Heart right ventricle (tissue), 16 donors: ENCODE measurements at regions not wholly inside any gene's neighbourhood (a gene's known extent, or its start where the extent isn't known, plus 50 kb on each side); places are given as distances from the start of the nearest gene placed in this dataset.

Experiments
- ATAC-seq, 8 donors: fragments of 200-7000 bp; cut with Tn5 transposase; one replicate each; pipeline ENCODE4 v1.9.1; 2020; ENCODE audit warnings: mild to moderate bottlenecking in 8 of 8, moderate library complexity in 8 of 8, moderate number of reproducible peaks in 1 of 8
- DNase-seq, 2 donors: peaks; one replicate each; pipeline ENCODE4 v3.0.0-alpha.2; 2020
- H3K27ac ChIP-seq, 10 donors: fragments of 200-600 bp; sonication (generic) in 2 of 10; one replicate each; pipeline versions ENCODE4 v1.5.0 to v1.8.0; 2020 to 2022; ENCODE audit warnings: mild to moderate bottlenecking in 3 of 10
- H3K27me3 ChIP-seq, 7 donors: fragments of 200-600 bp; one replicate each; pipeline ENCODE4 v1.8.0; 2021 to 2022; ENCODE audit warnings: mild to moderate bottlenecking in 2 of 7
- H3K36me3 ChIP-seq, 9 donors: fragments of 200-600 bp; sonication (generic) in 1 of 9; one replicate each; pipeline versions ENCODE4 v1.5.0 to v1.8.0; 2020 to 2022; ENCODE audit warnings: mild to moderate bottlenecking in 2 of 9
- H3K4me1 ChIP-seq, 9 donors: fragments of 200-600 bp; sonication (generic) in 1 of 9; one replicate each; pipeline versions ENCODE4 v1.5.0 to v1.8.0; 2020 to 2022; ENCODE audit warnings: mild to moderate bottlenecking in 4 of 9
- H3K4me3 ChIP-seq, 10 donors: fragments of 200-600 bp; sonication (generic) in 2 of 10; one replicate each; pipeline versions ENCODE4 v1.5.0 to v1.8.0; 2020 to 2022; ENCODE audit warnings: mild to moderate bottlenecking in 7 of 10, moderate library complexity in 2 of 10
- H3K9me3 ChIP-seq, 11 donors: fragments of 200-600 bp in 10 of 11; sonication (generic) in 2 of 11; one replicate each; pipeline versions ENCODE4 v1.5.0 to v1.8.0; 2013 to 2022; ENCODE audit warnings: mild to moderate bottlenecking in 2 of 11, control low read depth in 1 of 11, moderate library complexity in 1 of 11
- CTCF ChIP-seq, 9 donors: fragments of 200-600 bp; sonication (generic) in 2 of 9; IDR thresholded peaks; one replicate each; pipeline versions ENCODE4 v1.5.0 to v1.8.0; 2021 to 2022; ENCODE audit warnings: antibody characterized with exemption in 9 of 9, mild to moderate bottlenecking in 5 of 9, moderate library complexity in 1 of 9
- WGBS, 2 donors: extraction: QIAGEN DNeasy Blood & Tissue Kit; methylation state at CpG; one replicate each; pipeline ENCODE4 v1.1.7; 2013; ENCODE audit warnings: inconsistent platforms in 1 of 2; 5-methylcytosine and 5-hydroxymethylcytosine counted together
- intact Hi-C, 10 donors: fragments of 100-400 bp; cut with DNase I; formaldehyde crosslinking; loops; one replicate each; pipeline versions ENCODE4 v1.11.1 to v1.14.2; 2022
- donor health status: Arrhythmogenic right ventricular cardiomyopathy.
- donor health status: ischemic (EF 13 %, LVEDD 7.1; RV severe dilation, severe dysfunction).
- donor health status: healthy with polysubstance abuse.
- donor health status: DM: no; HTN: yes; CAD: no.
- donor health status: DM: no; HTN: no; CAD: no.
- donor health status: ischemic (EF 25% LVEDD 6.9; RV normal size, moderate dysfunction).
- donor health status: ischemic (EF 25% LVEDD 5.7; RV mildly dilated, moderate dysfunction).
- donor health status: healthy.
- donor health status: DM: yes; HTN: yes; CAD: no.
- donor health status: Ischemic cardiomyopathy.
- donor health status: ischemic (EF 35%, LVEDD 5.7; RV mildly dilated, moderate dysfunction).
- donor health status: nonischemic (EF 11% LVEDD 7.7; RV severe dilation, severe dysfunction).
- donor health status: DM: yes; HTN: yes; CAD: no.
- donor health status: PGD.
- donor health status: ischemic (EF 29% LVEDD 5.4; RV normal size, mild dysfunction).
- donor health status: nonischemic (EF 23%, LVEDD 6.1; RV moderate dilation, normal function).

DNA sequence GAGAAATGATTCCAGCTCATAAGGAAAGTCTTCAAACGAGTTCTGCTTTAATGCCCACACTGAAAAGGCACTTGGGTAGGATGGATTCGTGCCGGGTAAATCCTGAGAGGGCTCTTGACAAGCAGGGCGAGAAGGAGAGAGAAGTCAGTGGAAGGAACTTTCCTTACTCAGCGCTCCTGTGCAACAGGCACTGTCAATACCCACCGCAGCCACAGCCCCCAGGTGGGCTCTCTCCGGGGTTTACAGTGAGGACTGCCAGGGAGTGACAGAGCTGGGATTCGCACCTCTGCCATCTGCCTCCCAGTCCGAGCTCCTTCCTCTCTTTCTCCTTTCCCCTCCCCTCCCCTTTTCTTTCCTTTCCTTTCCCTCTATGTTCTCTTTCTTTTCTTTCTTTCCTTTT is 118.7 kb downstream of the BEGAIN start:
- no peak overlapping the region for H3K4me3 ChIP-seq
- intact Hi-C loops, result no loop called here
- ATAC-seq, result no peak
- TF ChIP-seq CTCF (IDR thresholded peaks at IDR 0.05), result no peak
- peaks cover 0 to 17% (median 0%) of the 10 kb centered on the region in 9 donors for H3K36me3 ChIP-seq
- no peak for DNase-seq
- H3K27me3 ChIP-seq, result no peaks in the 10 kb centered on the region
- H3K27ac ChIP-seq, result no peak overlapping the region
- no peaks in the 10 kb centered on the region for H3K9me3 ChIP-seq
- 79 to 84% methylated on average over 9 of the region's 9 CpGs for WGBS, 2 donors
- H3K4me1 ChIP-seq, result no peaks in the 10 kb centered on the region

DNA sequence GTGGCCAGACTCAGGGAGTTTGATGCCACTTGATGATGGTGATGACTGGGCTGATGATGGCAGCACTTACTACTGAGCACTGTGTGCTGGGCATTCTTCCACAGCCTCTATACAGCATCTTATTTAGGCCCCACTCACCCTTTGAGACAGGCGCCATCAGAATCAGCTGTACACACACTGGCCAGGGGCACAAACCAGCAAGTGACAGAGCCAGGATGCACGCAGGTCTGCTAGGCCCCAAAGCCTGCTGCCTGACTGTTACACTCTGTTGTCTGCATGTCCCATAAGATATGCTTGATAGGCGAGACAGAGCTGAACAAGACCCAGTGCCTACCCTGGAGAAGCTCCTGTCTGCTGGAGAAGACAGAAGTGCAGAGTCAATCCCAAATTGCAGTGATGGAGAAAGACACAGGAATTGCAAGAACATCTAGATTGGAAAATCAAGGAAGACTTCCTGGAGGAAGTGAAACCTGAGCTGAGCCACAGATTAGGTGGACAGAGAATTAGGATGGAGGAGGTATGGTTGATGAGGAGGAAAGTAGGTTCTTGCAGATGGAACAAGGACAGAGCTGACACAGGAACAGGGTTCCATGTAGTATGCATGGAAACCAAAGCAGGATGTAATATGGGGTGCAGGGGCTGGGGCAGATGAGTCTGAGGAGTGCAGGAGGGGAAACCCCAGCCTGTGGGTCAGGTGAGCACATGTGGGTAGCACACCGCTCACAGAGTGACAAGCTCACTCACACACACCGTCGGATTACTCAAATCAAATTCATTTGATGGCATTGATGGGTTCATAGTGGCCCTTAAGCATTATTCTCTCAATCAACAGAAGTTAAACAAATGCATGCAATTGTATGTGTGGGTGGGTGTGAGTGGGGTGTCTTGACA is 117.3 kb downstream of the BEGAIN start:
- intact Hi-C loops, result no loop called here
- WGBS, 2 donors, result 98 to 99% methylated on average over 6 of the region's 6 CpGs
- no peak for DNase-seq

DNA sequence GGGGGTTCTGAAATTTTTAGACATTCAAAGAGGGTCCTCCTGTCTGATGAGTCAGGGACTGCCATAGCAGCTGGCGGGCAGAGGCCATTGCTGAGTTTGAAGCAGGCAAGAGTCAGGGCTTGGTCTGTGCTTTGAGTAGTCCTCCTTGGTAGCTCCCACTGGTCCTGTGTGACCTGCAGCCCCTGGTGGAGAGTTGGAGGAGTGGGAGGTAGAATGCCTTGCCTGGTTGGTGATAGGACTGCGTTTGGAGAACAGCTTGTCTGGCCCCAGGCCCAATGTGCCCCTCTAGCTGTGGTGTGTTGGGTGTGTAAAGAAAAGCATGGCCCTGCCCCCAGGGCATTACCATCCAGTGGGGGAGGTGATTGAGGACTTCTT is 116.7 kb downstream of the BEGAIN start:
- Histone ChIP-seq H3K27ac (no peak overlapping the region), H3K4me3 (no peak overlapping the region), H3K27me3 (no peaks in the 10 kb centered on the region), H3K9me3 (no peaks in the 10 kb centered on the region), H3K4me1 (no peaks in the 10 kb centered on the region), H3K36me3 (peaks cover 0 to 17% (median 0%) of the 10 kb centered on the region in 9 donors)
- WGBS, 2 donors, result 82 to 83% methylated on average over 2 of the region's 2 CpGs
- ATAC-seq (no peak), DNase-seq (no peak)
- intact Hi-C loops, result no loop called here
- no peak for TF ChIP-seq CTCF (IDR thresholded peaks at IDR 0.05)

More for the DNA sequence above, 117.3 kb downstream of the BEGAIN start:
- H3K9me3 ChIP-seq, result no peaks in the 10 kb centered on the region
- no peak for ATAC-seq
- H3K4me3 ChIP-seq, result no peak overlapping the region
- peaks cover 0 to 17% (median 0%) of the 10 kb centered on the region in 9 donors for H3K36me3 ChIP-seq
- H3K4me1 ChIP-seq, result no peaks in the 10 kb centered on the region
- no peak overlapping the region for H3K27ac ChIP-seq
- no peak for TF ChIP-seq CTCF (IDR thresholded peaks at IDR 0.05)
- H3K27me3 ChIP-seq, result no peaks in the 10 kb centered on the region

DNA sequence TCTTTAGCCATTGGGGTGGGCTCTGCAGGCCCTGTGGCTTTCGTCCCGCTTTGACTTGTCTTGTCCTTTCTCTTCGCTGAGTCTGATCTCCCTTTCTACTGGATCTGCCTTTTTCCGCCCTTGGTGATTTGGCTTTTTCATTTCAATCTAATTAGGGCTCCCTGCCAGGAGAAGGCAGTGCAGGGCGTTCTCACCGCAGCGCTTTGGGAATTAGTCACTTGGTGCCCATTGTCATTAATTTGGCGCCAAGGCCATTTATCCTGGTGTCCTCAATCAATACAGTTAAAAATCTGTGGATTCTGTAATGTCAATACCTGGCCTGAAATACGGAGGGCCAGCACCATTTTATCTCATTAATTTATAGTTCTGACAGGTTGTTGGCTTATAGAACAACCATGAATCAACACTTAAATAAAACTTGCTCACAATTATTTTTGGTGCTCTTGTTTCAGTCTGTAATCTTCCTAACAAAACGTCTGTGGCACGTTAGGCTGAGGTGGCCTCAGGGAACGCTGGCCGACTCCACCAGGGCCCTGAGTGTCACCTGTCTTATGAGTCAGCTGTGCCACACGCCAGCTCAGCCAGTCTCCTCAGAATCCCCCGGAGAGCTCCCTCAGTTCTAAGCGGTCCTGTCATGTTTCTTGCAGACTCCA is 115.7 kb downstream of the BEGAIN start:
- H3K36me3 ChIP-seq, result peaks cover 0 to 17% (median 0%) of the 10 kb centered on the region in 9 donors
- no peak for TF ChIP-seq CTCF (IDR thresholded peaks at IDR 0.05)
- ATAC-seq (peak in 3 of 8 donors; percentile 26 to 83 (median 77)), DNase-seq (no peak)
- H3K27me3 ChIP-seq, result no peaks in the 10 kb centered on the region
- H3K9me3 ChIP-seq, result no peaks in the 10 kb centered on the region
- intact Hi-C loops, result no loop called here
- no peak overlapping the region for H3K4me3 ChIP-seq
- H3K27ac ChIP-seq, result no peak overlapping the region
- WGBS, 2 donors, result 86 to 88% methylated on average over 16 of the region's 16 CpGs
- no peaks in the 10 kb centered on the region for H3K4me1 ChIP-seq
